ENCODE measurements at regions not wholly inside any gene's neighbourhood (a gene's known extent, or its start where the extent isn't known, plus 50 kb on each side); places are given as distances from the start of the nearest gene placed in this dataset.

DNA sequence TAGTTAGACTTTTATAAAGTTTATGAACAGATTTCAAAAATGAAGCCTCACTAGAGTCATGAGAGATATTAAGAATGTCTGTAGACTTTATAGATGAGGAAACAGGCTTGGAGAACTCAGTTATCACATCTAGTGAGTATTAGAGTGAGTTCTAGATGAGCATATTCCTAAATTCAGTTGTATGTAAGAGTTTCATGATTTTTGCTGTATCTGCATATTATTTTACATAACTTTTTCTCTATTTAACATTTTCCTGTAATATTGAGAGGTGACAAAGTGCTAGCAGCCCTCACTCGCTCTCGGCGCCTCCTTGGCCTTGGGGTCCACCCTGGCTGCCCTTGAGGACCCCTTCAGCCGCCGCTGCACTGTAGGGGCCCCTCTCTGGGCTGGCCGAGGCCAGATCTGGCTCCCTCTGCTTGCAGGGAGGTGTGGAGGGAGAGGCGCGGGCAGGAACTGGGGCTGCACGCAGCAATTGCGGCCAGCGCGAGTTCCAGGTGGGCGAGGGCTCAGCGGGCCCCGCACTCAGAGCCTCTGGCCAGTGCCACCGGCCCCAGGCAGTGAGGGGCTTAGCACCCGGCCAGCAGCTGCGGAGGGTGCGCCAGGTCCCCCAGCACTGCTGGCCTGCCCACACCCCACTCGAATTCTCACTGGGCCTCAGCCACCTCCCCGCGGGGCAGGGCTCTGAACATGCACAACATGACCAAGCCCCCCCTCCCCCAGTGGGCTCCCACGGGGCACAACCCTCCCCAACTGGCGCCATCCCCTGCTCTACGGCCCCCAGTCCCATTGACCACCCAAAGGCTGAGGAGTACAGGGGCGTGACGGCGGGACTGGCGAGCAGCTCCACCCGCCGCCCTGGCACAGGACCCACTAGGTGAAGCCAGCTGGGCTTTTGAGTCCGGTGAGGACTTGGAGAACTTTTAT lies 182.1 kb downstream of the TLE1 start:
- TF ChIP-seq, protein P1, sequence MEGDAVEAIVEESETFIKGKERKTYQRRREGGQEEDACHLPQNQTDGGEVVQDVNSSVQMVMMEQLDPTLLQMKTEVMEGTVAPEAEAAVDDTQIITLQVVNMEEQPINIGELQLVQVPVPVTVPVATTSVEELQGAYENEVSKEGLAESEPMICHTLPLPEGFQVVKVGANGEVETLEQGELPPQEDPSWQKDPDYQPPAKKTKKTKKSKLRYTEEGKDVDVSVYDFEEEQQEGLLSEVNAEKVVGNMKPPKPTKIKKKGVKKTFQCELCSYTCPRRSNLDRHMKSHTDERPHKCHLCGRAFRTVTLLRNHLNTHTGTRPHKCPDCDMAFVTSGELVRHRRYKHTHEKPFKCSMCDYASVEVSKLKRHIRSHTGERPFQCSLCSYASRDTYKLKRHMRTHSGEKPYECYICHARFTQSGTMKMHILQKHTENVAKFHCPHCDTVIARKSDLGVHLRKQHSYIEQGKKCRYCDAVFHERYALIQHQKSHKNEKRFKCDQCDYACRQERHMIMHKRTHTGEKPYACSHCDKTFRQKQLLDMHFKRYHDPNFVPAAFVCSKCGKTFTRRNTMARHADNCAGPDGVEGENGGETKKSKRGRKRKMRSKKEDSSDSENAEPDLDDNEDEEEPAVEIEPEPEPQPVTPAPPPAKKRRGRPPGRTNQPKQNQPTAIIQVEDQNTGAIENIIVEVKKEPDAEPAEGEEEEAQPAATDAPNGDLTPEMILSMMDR (conservative IDR thresholded peaks at IDR 0.05): no peak
- no peak for TF ChIP-seq ZFX (IDR thresholded peaks at IDR 0.05)

All from C4-2B (cell line).